ENCODE measurements at regions not wholly inside any gene's neighbourhood (a gene's known extent, or its start where the extent isn't known, plus 50 kb on each side); places are given as distances from the start of the nearest gene placed in this dataset.

DNA sequence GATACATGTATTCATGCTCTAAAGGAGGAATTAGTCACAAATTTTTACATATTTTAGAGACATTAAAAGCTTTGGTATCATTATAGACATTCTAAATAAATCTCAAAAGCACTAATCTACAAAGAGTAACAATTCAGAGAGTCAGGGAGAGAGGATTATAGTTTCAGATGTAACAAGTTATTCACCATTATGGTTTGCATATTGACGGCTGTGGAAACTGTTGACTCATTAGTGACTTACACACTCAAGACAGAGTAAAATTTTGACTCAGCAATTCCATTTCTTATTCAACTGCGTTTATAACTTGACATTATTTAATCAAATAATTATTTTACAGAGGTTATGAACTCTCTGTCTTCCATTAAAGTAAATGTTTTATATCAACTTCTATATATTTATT, 95.4 kb upstream of the SEMA3C start:
- TF ChIP-seq, protein P1, sequence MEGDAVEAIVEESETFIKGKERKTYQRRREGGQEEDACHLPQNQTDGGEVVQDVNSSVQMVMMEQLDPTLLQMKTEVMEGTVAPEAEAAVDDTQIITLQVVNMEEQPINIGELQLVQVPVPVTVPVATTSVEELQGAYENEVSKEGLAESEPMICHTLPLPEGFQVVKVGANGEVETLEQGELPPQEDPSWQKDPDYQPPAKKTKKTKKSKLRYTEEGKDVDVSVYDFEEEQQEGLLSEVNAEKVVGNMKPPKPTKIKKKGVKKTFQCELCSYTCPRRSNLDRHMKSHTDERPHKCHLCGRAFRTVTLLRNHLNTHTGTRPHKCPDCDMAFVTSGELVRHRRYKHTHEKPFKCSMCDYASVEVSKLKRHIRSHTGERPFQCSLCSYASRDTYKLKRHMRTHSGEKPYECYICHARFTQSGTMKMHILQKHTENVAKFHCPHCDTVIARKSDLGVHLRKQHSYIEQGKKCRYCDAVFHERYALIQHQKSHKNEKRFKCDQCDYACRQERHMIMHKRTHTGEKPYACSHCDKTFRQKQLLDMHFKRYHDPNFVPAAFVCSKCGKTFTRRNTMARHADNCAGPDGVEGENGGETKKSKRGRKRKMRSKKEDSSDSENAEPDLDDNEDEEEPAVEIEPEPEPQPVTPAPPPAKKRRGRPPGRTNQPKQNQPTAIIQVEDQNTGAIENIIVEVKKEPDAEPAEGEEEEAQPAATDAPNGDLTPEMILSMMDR (IDR thresholded peaks at IDR 0.05; ENCODE audit: insufficient read depth, low read depth, low read length), result no peak
- TF ChIP-seq EZH2 (IDR thresholded peaks at IDR 0.05; ENCODE audit: insufficient read depth, low read length), result no peak

Measured in astrocyte (in vitro differentiated cells and primary cell).